BE2C (cell line): ENCODE measurements at regions not wholly inside any gene's neighbourhood (a gene's known extent, or its start where the extent isn't known, plus 50 kb on each side); places are given as distances from the start of the nearest gene placed in this dataset.

ENCODE experiments used
- DNase-seq: peaks from one replicate; pipeline ENCODE4 v3.0.0-alpha.2; 2020
- H3K27me3 ChIP-seq: fragments of 250-450 bp; sonication (Bioruptor Pico); 2 replicates; pipeline ENCODE4 v1.5.1; 2020; ENCODE audit warnings: mild to moderate bottlenecking
- H3K36me3 ChIP-seq: fragments of 250-450 bp; sonication (Bioruptor Pico); 2 replicates; pipeline ENCODE4 v1.5.1; 2020; ENCODE audit warnings: mild to moderate bottlenecking
- H3K4me1 ChIP-seq: fragments of 250-450 bp; sonication (Bioruptor Pico); 2 replicates; pipeline ENCODE4 v1.5.1; 2020
- H3K4me3 ChIP-seq: 2 replicates; pipeline ENCODE4 v1.5.1; 2011; ENCODE audit warnings: low read depth, low read length
- H3K9me3 ChIP-seq: fragments of 250-450 bp; sonication (Bioruptor Pico); 2 replicates; pipeline ENCODE4 v1.5.1; 2020
- CTCF ChIP-seq: IDR thresholded peaks from 2 replicates; pipeline ENCODE4 v1.5.1; 2012; ENCODE audit warnings: mild to moderate bottlenecking, low read depth, low read length

- H3K4me1 ChIP-seq = no peaks in the 10 kb centered on the region; the same call in 1 of the 2 replicates
- H3K27me3 ChIP-seq = no peaks in the 10 kb centered on the region
- TF ChIP-seq CTCF = no peak
- DNase-seq = no peak
- H3K36me3 ChIP-seq = no peaks in the 10 kb centered on the region
- no peaks in the 10 kb centered on the region for H3K9me3 ChIP-seq
- H3K4me3 ChIP-seq = no peak overlapping the region
These were observed 274.3 kb upstream of the CAMK1G start for GRCh38 chr1:209309198-209309597.

- Histone ChIP-seq H3K4me3 (no peak overlapping the region), H3K4me1 (peaks cover 10% of the 10 kb centered on the region), H3K36me3 (no peaks in the 10 kb centered on the region), H3K9me3 (no peaks in the 10 kb centered on the region), H3K27me3 (no peaks in the 10 kb centered on the region)
- no peak for DNase-seq
- no peak for TF ChIP-seq CTCF
These were observed 271.7 kb upstream of the CAMK1G start for GRCh38 chr1:209311770-209312169.

GRCh38 chr1:209316929-209317328 lies 266.6 kb upstream of the CAMK1G start:
- Histone ChIP-seq H3K9me3 (no peaks in the 10 kb centered on the region), H3K36me3 (no peaks in the 10 kb centered on the region), H3K4me3 (no peak overlapping the region), H3K4me1 (peaks cover 10% of the 10 kb centered on the region), H3K27me3 (no peaks in the 10 kb centered on the region)
- no peak for DNase-seq
- no peak for TF ChIP-seq CTCF

GRCh38 chr1:209318181-209319056 lies 265.1 kb upstream of the CAMK1G start:
- no peaks in the 10 kb centered on the region for H3K27me3 ChIP-seq
- H3K9me3 ChIP-seq = no peaks in the 10 kb centered on the region
- no peaks in the 10 kb centered on the region for H3K36me3 ChIP-seq
- DNase-seq = no peak
- peaks cover 10% of the 10 kb centered on the region for H3K4me1 ChIP-seq
- TF ChIP-seq CTCF = no peak
- H3K4me3 ChIP-seq = no peak overlapping the region

GRCh38 chr1:209319057-209319432 lies 264.5 kb upstream of the CAMK1G start:
- DNase-seq = no peak
- H3K4me1 ChIP-seq = peaks cover 10% of the 10 kb centered on the region

More at GRCh38 chr1:209319057-209319432, 264.5 kb upstream of the CAMK1G start:
- Histone ChIP-seq H3K9me3 (no peaks in the 10 kb centered on the region), H3K36me3 (no peaks in the 10 kb centered on the region), H3K4me3 (no peak overlapping the region), H3K27me3 (no peaks in the 10 kb centered on the region)
- TF ChIP-seq CTCF = no peak
